Ovary (tissue), 7 donors: ENCODE measurements at regions not wholly inside any gene's neighbourhood (a gene's known extent, or its start where the extent isn't known, plus 50 kb on each side); places are given as distances from the start of the nearest gene placed in this dataset.
"Not testable (repeated sequence)": the region's sequence is repeated elsewhere in the genome, so short reads cannot be mapped to it uniquely, and the experiment has no call there.

Experiments
- DNase-seq, 5 donors: peaks; one replicate each; pipeline ENCODE4 v3.0.0-alpha.2; 2019 to 2020
- H3K27ac ChIP-seq, 2 donors: fragments of 200-600 bp; one replicate each; pipeline versions ENCODE4 v1.5.1 to v1.8.0; 2019 to 2022
- H3K27me3 ChIP-seq: fragments of 200-600 bp; one replicate; pipeline ENCODE4 v1.8.0; 2022
- H3K36me3 ChIP-seq: fragments of 200-600 bp; sonication (generic); one replicate; pipeline ENCODE4 v1.5.1; 2019
- H3K4me1 ChIP-seq: one replicate; pipeline ENCODE4 v1.8.1; 2013; ENCODE audit warnings: mild to moderate bottlenecking, moderate library complexity; ENCODE audit not compliant: insufficient read depth
- H3K4me3 ChIP-seq: fragments of 200-600 bp; sonication (generic); one replicate; pipeline ENCODE4 v1.5.1; 2017
- H3K9me3 ChIP-seq, 2 donors: fragments of 200-600 bp in 1 of 2; sonication (generic) in 1 of 2; one replicate each; pipeline versions ENCODE4 v1.5.1 to v1.8.1; 2013 to 2019; ENCODE audit warnings: mild to moderate bottlenecking in 1 of 2, moderate library complexity in 1 of 2
- EP300 ChIP-seq: sonication (generic); formaldehyde crosslinking; IDR thresholded peaks from one replicate; pipeline ENCODE4 v1.6.1; 2017; ENCODE audit warnings: antibody characterized with exemption
- POLR2A ChIP-seq: fragments of 450-650 bp; IDR thresholded peaks from one replicate; pipeline ENCODE4 v1.6.1; 2017; ENCODE audit warnings: antibody characterized with exemption, mild to moderate bottlenecking, moderate library complexity
- WGBS, 3 donors: extraction: QIAGEN DNeasy Blood & Tissue Kit in 1 of 3; methylation state at CpG; one replicate each; pipeline versions ENCODE4 v1.1.5 to v1.1.7; 2013 to 2017; 5-methylcytosine and 5-hydroxymethylcytosine counted together
- intact Hi-C, 4 donors: fragments of 100-400 bp; cut with DNase I; formaldehyde crosslinking; loops; one replicate each; pipeline versions ENCODE4 v1.11.0 to v1.15.1; 2022 to 2023
- TF ChIP-seq, protein P1 (sequence below), 3 donors: fragments of 450-650 bp in 2 of 3; fragments of 200-600 bp in 1 of 3; IDR thresholded peaks; one replicate each; pipeline versions ENCODE4 v1.5.1 to v1.8.0; 2016 to 2022; ENCODE audit warnings: antibody characterized with exemption in 3 of 3, mild to moderate bottlenecking in 1 of 3
- donor health status: DM: no; HTN: no; CAD: no; lungs with moderate emphysema.
- donor health status: DM: no; HTN: no; CAD: no.
- donor health status: Bipolar disorder and iron deficiency.
- donor health status: DM: no; HTN: no; CAD: no.
- donor health status: DM: yes; HTN: yes; CAD: no.

DNA sequence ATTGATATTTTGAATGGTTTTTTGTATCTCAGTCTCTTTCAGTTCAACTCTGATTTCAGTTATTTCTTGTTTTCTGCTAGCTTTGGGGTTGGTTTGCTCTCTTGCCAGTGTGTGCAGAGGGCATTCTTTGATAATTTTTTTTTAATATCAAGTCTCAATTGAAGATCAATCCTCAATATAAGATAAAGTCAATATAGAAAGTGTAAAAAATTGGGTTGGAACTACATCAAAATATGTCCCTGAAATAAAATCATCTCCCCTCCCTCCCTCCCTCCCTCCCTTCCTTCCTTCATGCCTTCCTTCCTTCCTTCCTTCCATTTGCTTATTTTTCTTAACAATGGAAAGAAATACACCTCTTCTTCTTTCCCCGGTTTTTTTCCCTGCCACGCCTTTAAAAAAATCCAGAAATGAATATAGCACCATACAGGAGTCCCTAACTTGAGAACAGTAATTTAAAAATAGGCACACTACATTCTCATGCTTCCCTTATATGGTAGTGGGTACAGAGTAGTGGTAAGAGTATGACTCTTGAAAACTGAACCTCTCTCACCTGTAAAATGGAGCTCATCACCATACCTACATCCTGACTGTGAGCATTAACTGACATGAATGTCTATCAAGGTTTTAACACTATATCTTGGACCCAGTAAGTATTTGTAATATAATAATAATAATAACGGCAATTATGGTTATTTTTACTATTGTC, 221.9 kb downstream of the GIPC2 start:
- H3K27me3 ChIP-seq: no peaks in the 10 kb centered on the region
- 81 to 90% (median 86%) methylated on average over 3 of the region's 3 CpGs for WGBS, 3 donors
- H3K4me1 ChIP-seq: no peaks in the 10 kb centered on the region
- no peak overlapping the region for H3K27ac ChIP-seq
- DNase-seq: no peak
- no peak overlapping the region for H3K4me3 ChIP-seq
- no peaks in the 10 kb centered on the region for H3K9me3 ChIP-seq
- intact Hi-C loops: no loop called here
- TF ChIP-seq, protein P1, sequence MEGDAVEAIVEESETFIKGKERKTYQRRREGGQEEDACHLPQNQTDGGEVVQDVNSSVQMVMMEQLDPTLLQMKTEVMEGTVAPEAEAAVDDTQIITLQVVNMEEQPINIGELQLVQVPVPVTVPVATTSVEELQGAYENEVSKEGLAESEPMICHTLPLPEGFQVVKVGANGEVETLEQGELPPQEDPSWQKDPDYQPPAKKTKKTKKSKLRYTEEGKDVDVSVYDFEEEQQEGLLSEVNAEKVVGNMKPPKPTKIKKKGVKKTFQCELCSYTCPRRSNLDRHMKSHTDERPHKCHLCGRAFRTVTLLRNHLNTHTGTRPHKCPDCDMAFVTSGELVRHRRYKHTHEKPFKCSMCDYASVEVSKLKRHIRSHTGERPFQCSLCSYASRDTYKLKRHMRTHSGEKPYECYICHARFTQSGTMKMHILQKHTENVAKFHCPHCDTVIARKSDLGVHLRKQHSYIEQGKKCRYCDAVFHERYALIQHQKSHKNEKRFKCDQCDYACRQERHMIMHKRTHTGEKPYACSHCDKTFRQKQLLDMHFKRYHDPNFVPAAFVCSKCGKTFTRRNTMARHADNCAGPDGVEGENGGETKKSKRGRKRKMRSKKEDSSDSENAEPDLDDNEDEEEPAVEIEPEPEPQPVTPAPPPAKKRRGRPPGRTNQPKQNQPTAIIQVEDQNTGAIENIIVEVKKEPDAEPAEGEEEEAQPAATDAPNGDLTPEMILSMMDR (IDR thresholded peaks at IDR 0.05): no peak
- TF ChIP-seq POLR2A (no peak), EP300 (no peak)
- H3K36me3 ChIP-seq: no peaks in the 10 kb centered on the region

DNA sequence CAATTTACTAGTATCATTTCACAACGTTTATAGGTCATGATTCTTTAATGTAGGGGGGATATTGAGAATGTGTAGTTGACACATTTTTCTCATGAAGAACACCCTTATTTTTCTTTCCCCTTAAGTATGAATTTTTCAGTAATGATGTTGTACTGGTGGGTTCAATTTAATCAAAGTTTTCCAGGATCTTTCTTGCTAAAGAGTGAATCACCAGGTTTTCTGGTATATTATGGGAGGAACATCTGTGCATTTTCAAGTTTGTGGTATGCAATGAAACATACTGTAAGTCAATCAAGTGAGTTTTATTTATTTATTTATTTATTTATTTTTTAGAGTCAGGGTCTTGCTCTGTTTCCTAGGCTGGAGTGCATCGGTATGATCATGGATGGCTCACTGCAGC, 221.2 kb upstream of the PTGFR start:
- no peaks in the 10 kb centered on the region for H3K4me1 ChIP-seq
- H3K9me3 ChIP-seq: no peaks in the 10 kb centered on the region
- no peak overlapping the region for H3K27ac ChIP-seq
- WGBS, 3 donors: 75 to 81% (median 80%) methylated on average over 2 of the region's 2 CpGs
- no peak for TF ChIP-seq POLR2A
- no peak for TF ChIP-seq EP300
- TF ChIP-seq, protein P1 (IDR thresholded peaks at IDR 0.05): no peak
- no peaks in the 10 kb centered on the region for H3K36me3 ChIP-seq
- intact Hi-C loops: no loop called here
- no peaks in the 10 kb centered on the region for H3K27me3 ChIP-seq
- no peak for DNase-seq
- H3K4me3 ChIP-seq: no peak overlapping the region

DNA sequence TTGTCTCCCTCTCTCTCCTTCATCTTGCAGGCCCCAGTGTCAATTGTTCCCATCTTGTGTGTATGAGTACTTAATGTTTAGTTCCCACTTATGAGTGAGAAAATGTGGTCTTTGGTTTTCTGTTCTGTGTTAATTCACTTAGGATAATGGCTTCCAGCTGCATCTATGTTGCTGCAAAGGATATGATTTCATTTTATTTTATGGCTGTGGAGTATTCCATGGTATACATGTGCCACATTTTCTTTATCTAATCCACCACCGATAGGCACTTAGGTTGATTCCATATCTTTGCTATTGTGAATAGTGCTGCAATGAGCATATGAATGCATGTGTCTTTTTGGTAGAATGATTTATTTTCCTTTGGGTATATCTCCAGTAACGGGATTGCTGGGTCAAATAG, 219.4 kb upstream of the PTGFR start:
- H3K27me3 ChIP-seq, DNase-seq, H3K36me3 ChIP-seq, H3K27ac ChIP-seq, H3K9me3 ChIP-seq, H3K4me1 ChIP-seq, intact Hi-C loops, H3K4me3 ChIP-seq: not testable (repeated sequence)
- 71 to 76% (median 75%) methylated on average over 2 of the region's 2 CpGs for WGBS, 3 donors

DNA sequence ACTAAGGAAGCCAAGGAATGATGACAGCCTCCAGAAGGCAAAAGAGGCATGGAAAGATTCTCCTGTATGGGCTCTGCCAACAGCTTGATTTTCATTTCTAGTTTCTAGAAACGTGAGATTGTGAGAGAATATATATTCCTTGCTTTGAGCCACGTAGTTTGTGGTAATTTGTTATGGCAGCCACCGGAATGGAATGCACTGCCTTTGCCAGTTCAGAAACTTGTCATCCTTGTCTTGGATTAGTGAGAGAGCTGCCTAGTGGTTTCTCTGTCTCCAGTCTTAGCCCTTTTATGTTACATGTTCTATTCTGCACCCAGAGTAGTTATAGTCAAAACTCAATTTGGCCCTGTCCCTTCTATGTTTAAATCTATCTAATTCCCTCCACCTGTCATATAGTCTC, 216.0 kb upstream of the PTGFR start:
- DNase-seq: no peak
- no peaks in the 10 kb centered on the region for H3K27me3 ChIP-seq
- TF ChIP-seq EP300 (no peak), POLR2A (no peak)
- H3K27ac ChIP-seq: no peak overlapping the region
- no peaks in the 10 kb centered on the region for H3K36me3 ChIP-seq
- 65 to 74% (median 68%) methylated on average over 3 of the region's 3 CpGs for WGBS, 3 donors
- H3K4me3 ChIP-seq: no peak overlapping the region
- H3K4me1 ChIP-seq: no peaks in the 10 kb centered on the region
- H3K9me3 ChIP-seq: no peaks in the 10 kb centered on the region
- intact Hi-C loops: no loop called here

DNA sequence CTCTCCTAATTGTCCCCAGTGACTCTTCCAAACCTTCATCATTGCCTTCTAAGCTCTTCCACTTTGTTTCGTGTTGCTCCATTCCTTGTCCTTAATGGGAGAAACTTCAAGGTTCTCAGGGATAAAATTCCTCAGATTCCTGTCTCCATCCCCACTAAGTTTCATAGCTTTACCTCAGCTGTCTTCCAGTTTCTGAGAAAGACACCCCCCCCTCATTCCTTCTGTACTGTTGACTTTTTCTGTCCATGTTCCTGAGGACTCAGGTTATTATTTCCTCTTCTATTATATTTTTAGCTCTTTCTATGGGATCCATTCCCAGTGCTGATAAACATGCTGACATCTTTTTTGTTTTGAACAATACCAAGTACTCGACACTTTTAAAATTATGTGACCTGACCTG, 215.3 kb upstream of the PTGFR start:
- Histone ChIP-seq H3K9me3 (no peaks in the 10 kb centered on the region), H3K4me1 (no peaks in the 10 kb centered on the region), H3K27ac (no peak overlapping the region), H3K36me3 (no peaks in the 10 kb centered on the region), H3K27me3 (no peaks in the 10 kb centered on the region), H3K4me3 (no peak overlapping the region)
- TF ChIP-seq POLR2A (no peak), EP300 (no peak)
- TF ChIP-seq, protein P1 (IDR thresholded peaks at IDR 0.05): no peak
- no peak for DNase-seq
- intact Hi-C loops: no loop called here
- 7 to 27% (median 14%) methylated on average over 2 of the region's 2 CpGs for WGBS, 3 donors
